ENCODE measurements at regions not wholly inside any gene's neighbourhood (a gene's known extent, or its start where the extent isn't known, plus 50 kb on each side); places are given as distances from the start of the nearest gene placed in this dataset.

DNA sequence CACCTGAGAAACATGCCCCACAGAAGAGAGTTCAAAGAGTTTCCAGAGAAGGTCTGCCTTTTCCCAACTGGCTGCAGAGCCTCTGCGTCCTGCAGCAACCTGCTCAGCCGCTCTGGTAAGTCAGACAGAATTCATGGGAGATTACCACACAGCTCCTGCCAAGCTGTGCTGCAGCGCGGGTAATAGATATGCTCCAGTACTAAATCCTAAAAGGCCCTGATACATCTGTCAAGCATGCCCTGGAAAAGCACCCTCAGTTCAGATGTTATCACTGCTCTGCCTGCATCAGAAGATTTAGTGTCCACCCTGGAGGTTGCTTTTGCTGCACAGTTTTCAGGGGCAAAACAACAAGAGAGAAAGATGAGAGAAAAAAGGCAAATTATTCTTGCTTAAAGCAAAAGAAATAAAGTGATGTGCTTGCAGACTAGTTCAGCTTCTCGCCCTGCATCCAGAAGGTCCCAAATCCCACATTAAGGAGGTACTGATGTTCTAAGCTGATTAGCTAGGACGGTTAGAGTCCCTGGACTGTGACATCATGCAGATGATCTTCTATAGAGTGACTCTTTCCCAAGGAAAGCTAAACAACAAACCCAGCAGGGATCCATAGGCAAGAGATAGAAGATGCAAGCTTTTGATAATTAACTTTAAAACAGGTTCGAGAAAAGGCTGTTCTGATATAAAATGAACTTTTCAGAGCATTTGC lies 488.6 kb downstream of the BCL11A start:
- no peak overlapping the region for H3K4me2 ChIP-seq (ENCODE audit: low read length)
- H3K79me2 ChIP-seq (replicated peaks; ENCODE audit: insufficient read depth, low read length) = no peaks in the 10 kb centered on the region
- H3F3A ChIP-seq (ENCODE audit: insufficient read depth, low read length, poor library complexity, severe bottlenecking) = no peaks in the 10 kb centered on the region
- H2AFZ ChIP-seq (ENCODE audit: low read depth, low read length) = no peak overlapping the region
- no peak overlapping the region for H3K4me3 ChIP-seq (ENCODE audit: low read length)
- H3K9ac ChIP-seq (ENCODE audit: low read length) = no peak overlapping the region
- no peaks in the 10 kb centered on the region for H3K27me3 ChIP-seq (ENCODE audit: insufficient read depth, low read depth, low read length)
- H3K36me3 ChIP-seq (ENCODE audit: insufficient read depth, low read length) = no peaks in the 10 kb centered on the region
- H3K9me2 ChIP-seq (ENCODE audit: insufficient read depth, low read length) = no peaks in the 10 kb centered on the region
- no peaks in the 10 kb centered on the region for H3K9me3 ChIP-seq (ENCODE audit: low read length)
- no peak overlapping the region for H3K27ac ChIP-seq (ENCODE audit: low read length)
- no peaks in the 10 kb centered on the region for H4K20me1 ChIP-seq (ENCODE audit: insufficient read depth)
- no peak for TF ChIP-seq EZH2 (IDR thresholded peaks at IDR 0.05; ENCODE audit: borderline replicate concordance, insufficient read depth, low read length, poor library complexity, severe bottlenecking)
- TF ChIP-seq RAD21 (conservative IDR thresholded peaks at IDR 0.05) = no peak
- TF ChIP-seq TAF1 (IDR thresholded peaks at IDR 0.05; ENCODE audit: low read depth) = no peak
- no peak for TF ChIP-seq SMC3 (conservative IDR thresholded peaks at IDR 0.05; ENCODE audit: poor library complexity)
- no peak for TF ChIP-seq EP300 (conservative IDR thresholded peaks at IDR 0.05; ENCODE audit: poor library complexity, severe bottlenecking)
- TF ChIP-seq POLR2AphosphoS5 (IDR thresholded peaks at IDR 0.05) = no peak
- TF ChIP-seq, protein P1, sequence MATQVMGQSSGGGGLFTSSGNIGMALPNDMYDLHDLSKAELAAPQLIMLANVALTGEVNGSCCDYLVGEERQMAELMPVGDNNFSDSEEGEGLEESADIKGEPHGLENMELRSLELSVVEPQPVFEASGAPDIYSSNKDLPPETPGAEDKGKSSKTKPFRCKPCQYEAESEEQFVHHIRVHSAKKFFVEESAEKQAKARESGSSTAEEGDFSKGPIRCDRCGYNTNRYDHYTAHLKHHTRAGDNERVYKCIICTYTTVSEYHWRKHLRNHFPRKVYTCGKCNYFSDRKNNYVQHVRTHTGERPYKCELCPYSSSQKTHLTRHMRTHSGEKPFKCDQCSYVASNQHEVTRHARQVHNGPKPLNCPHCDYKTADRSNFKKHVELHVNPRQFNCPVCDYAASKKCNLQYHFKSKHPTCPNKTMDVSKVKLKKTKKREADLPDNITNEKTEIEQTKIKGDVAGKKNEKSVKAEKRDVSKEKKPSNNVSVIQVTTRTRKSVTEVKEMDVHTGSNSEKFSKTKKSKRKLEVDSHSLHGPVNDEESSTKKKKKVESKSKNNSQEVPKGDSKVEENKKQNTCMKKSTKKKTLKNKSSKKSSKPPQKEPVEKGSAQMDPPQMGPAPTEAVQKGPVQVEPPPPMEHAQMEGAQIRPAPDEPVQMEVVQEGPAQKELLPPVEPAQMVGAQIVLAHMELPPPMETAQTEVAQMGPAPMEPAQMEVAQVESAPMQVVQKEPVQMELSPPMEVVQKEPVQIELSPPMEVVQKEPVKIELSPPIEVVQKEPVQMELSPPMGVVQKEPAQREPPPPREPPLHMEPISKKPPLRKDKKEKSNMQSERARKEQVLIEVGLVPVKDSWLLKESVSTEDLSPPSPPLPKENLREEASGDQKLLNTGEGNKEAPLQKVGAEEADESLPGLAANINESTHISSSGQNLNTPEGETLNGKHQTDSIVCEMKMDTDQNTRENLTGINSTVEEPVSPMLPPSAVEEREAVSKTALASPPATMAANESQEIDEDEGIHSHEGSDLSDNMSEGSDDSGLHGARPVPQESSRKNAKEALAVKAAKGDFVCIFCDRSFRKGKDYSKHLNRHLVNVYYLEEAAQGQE (IDR thresholded peaks at IDR 0.05; ENCODE audit: borderline replicate concordance) = no peak

DNA sequence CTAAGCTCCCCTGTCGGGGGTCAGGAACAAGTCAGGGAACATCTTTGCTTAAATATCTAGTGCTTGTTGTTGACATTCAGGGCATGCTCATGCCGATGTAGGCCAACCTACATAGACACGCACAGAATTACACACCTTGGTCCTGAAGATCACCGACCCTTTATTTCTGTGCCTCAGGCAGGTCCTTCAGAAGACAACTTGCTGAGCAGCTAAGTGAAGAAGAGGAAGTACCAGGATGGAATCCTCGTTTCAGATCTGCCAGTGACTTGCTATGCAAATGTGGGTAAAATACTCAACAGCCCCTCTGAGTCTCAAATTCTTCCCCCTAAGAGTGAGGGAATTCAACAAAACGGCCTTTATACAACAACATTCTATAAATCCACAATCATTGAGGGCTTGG lies 494.7 kb downstream of the BCL11A start:
- no peak for TF ChIP-seq MXI1 (conservative IDR thresholded peaks at IDR 0.05; ENCODE audit: poor library complexity, severe bottlenecking)
- TF ChIP-seq TAF1 (IDR thresholded peaks at IDR 0.05; ENCODE audit: low read depth) = no peak
- TF ChIP-seq POLR2AphosphoS5 (IDR thresholded peaks at IDR 0.05) = no peak
- TF ChIP-seq SMC3 (conservative IDR thresholded peaks at IDR 0.05; ENCODE audit: poor library complexity) = no peak
- no peak for TF ChIP-seq EP300 (conservative IDR thresholded peaks at IDR 0.05; ENCODE audit: poor library complexity, severe bottlenecking)
- TF ChIP-seq, protein P1 (IDR thresholded peaks at IDR 0.05; ENCODE audit: borderline replicate concordance) = no peak
- TF ChIP-seq RAD21 (conservative IDR thresholded peaks at IDR 0.05) = no peak
- TF ChIP-seq EZH2 (IDR thresholded peaks at IDR 0.05; ENCODE audit: borderline replicate concordance, insufficient read depth, low read length, poor library complexity, severe bottlenecking) = no peak
- TF ChIP-seq, protein P2, sequence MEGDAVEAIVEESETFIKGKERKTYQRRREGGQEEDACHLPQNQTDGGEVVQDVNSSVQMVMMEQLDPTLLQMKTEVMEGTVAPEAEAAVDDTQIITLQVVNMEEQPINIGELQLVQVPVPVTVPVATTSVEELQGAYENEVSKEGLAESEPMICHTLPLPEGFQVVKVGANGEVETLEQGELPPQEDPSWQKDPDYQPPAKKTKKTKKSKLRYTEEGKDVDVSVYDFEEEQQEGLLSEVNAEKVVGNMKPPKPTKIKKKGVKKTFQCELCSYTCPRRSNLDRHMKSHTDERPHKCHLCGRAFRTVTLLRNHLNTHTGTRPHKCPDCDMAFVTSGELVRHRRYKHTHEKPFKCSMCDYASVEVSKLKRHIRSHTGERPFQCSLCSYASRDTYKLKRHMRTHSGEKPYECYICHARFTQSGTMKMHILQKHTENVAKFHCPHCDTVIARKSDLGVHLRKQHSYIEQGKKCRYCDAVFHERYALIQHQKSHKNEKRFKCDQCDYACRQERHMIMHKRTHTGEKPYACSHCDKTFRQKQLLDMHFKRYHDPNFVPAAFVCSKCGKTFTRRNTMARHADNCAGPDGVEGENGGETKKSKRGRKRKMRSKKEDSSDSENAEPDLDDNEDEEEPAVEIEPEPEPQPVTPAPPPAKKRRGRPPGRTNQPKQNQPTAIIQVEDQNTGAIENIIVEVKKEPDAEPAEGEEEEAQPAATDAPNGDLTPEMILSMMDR (IDR thresholded peaks at IDR 0.05; ENCODE audit: poor library complexity, severe bottlenecking) = no peak
- H3K27ac ChIP-seq (ENCODE audit: low read length) = no peak overlapping the region
- H2AFZ ChIP-seq (ENCODE audit: low read depth, low read length) = no peak overlapping the region
- no peaks in the 10 kb centered on the region for H3K9me2 ChIP-seq (ENCODE audit: insufficient read depth, low read length)
- no peak overlapping the region for H3K4me3 ChIP-seq (ENCODE audit: low read length)
- no peaks in the 10 kb centered on the region for H3K27me3 ChIP-seq (ENCODE audit: insufficient read depth, low read depth, low read length)
- no peaks in the 10 kb centered on the region for H3K79me2 ChIP-seq (replicated peaks; ENCODE audit: insufficient read depth, low read length)
- no peaks in the 10 kb centered on the region for H3K9me3 ChIP-seq (ENCODE audit: low read length)
- no peaks in the 10 kb centered on the region for H3F3A ChIP-seq (ENCODE audit: insufficient read depth, low read length, poor library complexity, severe bottlenecking)
- no peak overlapping the region for H3K4me2 ChIP-seq (ENCODE audit: low read length)
- no peak overlapping the region for H3K9ac ChIP-seq (ENCODE audit: low read length)
- no peaks in the 10 kb centered on the region for H4K20me1 ChIP-seq (ENCODE audit: insufficient read depth)
- no peaks in the 10 kb centered on the region for H3K36me3 ChIP-seq (ENCODE audit: insufficient read depth, low read length)
